ENCODE measurements at regions not wholly inside any gene's neighbourhood (a gene's known extent, or its start where the extent isn't known, plus 50 kb on each side); places are given as distances from the start of the nearest gene placed in this dataset.
"Not testable (repeated sequence)": the region's sequence is repeated elsewhere in the genome, so short reads cannot be mapped to it uniquely, and the experiment has no call there.

GRCh38 chr2:117618607-117619006 is 195.9 kb upstream of the DDX18 start:
- Histone ChIP-seq H3K27me3 (ENCODE audit: insufficient read depth, low read length) (no peaks in the 10 kb centered on the region), H3K4me1 (ENCODE audit: control insufficient read depth in 1 of 2, insufficient read depth in 2 of 2, low read length in 2 of 2) (no peaks in the 10 kb centered on the region), H3K9me2 (ENCODE audit: insufficient read depth) (no peaks in the 10 kb centered on the region), H3K27ac (ENCODE audit: low read depth, low read length) (no peak overlapping the region), H4K20me1 (ENCODE audit: insufficient read depth) (no peaks in the 10 kb centered on the region), H3K79me2 (ENCODE audit: insufficient read depth, low read length) (no peaks in the 10 kb centered on the region), H3K4me3 (replicated peaks in 1 of 2; ENCODE audit: low read depth in 1 of 2, low read length in 2 of 2) (no peak overlapping the region), H3K36me3 (ENCODE audit: control insufficient read depth in 1 of 2, insufficient read depth in 2 of 2, low read length in 2 of 2) (no peaks in the 10 kb centered on the region), H3K9me3 (ENCODE audit: control insufficient read depth in 1 of 2, insufficient read depth in 1 of 2, low read depth in 1 of 2, low read length in 2 of 2) (no peaks in the 10 kb centered on the region), H3K9ac (ENCODE audit: low read length) (no peak overlapping the region), H3K4me2 (ENCODE audit: low read length) (no peak overlapping the region), H2AFZ (ENCODE audit: low read depth, low read length, poor library complexity, severe bottlenecking) (no peak overlapping the region)
- DNase-seq (ENCODE audit: low read depth, low spot score) (no peak), ATAC-seq (no peak)
- CTCF ChIA-PET, result no interaction called here
- no TSS peak for BruUV-seq (replicated peaks)
- RAD21 ChIA-PET (ENCODE audit: low non-redundant PET in 1 of 2, low total read pairs in 2 of 2, uncharacterized antibody in 2 of 2, unreplicated experiment in 2 of 2), result no interaction called here
- POLR2A ChIA-PET, result no interaction called here
- TF ChIP-seq SIN3A (IDR thresholded peaks at IDR 0.05; ENCODE audit: low read depth) (no peak), ELF1 (IDR thresholded peaks at IDR 0.05; ENCODE audit: borderline replicate concordance, low read depth) (no peak), RAD21 (IDR thresholded peaks at IDR 0.05; ENCODE audit: low read depth) (no peak), CEBPB (IDR thresholded peaks at IDR 0.05; ENCODE audit: low read depth) (no peak)
- intact Hi-C loops (cut with micrococcal nuclease), result no loop called here

- Histone ChIP-seq H3K27ac (ENCODE audit: low read depth, low read length) (no peak overlapping the region), H3K79me2 (ENCODE audit: insufficient read depth, low read length) (no peaks in the 10 kb centered on the region), H2AFZ (ENCODE audit: low read depth, low read length, poor library complexity, severe bottlenecking) (no peak overlapping the region), H3K9me2 (ENCODE audit: insufficient read depth) (no peaks in the 10 kb centered on the region), H3K9me3 (ENCODE audit: control insufficient read depth in 1 of 2, insufficient read depth in 1 of 2, low read depth in 1 of 2, low read length in 2 of 2) (no peaks in the 10 kb centered on the region), H3K4me3 (replicated peaks in 1 of 2; ENCODE audit: low read depth in 1 of 2, low read length in 2 of 2) (no peak overlapping the region), H3K27me3 (ENCODE audit: insufficient read depth, low read length) (no peaks in the 10 kb centered on the region), H3K4me2 (ENCODE audit: low read length) (no peak overlapping the region), H4K20me1 (ENCODE audit: insufficient read depth) (no peaks in the 10 kb centered on the region), H3K9ac (ENCODE audit: low read length) (no peak overlapping the region), H3K4me1 (ENCODE audit: control insufficient read depth in 1 of 2, insufficient read depth in 2 of 2, low read length in 2 of 2) (no peaks in the 10 kb centered on the region), H3K36me3 (ENCODE audit: control insufficient read depth in 1 of 2, insufficient read depth in 2 of 2, low read length in 2 of 2) (no peaks in the 10 kb centered on the region)
- DNase-seq (ENCODE audit: low read depth, low spot score), result no peak
- ATAC-seq, result no peak
- ChIA-PET CTCF (no interaction called here), RAD21 (ENCODE audit: low non-redundant PET in 1 of 2, low total read pairs in 2 of 2, uncharacterized antibody in 2 of 2, unreplicated experiment in 2 of 2) (no interaction called here), POLR2A (no interaction called here)
- no TSS peak for BruUV-seq (replicated peaks)
- intact Hi-C loops (cut with micrococcal nuclease), result no loop called here
- no peak for TF ChIP-seq RAD21 (IDR thresholded peaks at IDR 0.05; ENCODE audit: low read depth)
- no peak for TF ChIP-seq SRF (IDR thresholded peaks at IDR 0.05; ENCODE audit: low read depth)
- TF ChIP-seq MAX (IDR thresholded peaks at IDR 0.05), result no peak
- no peak for TF ChIP-seq EGR1 (IDR thresholded peaks at IDR 0.05; ENCODE audit: low read depth)
- no peak for TF ChIP-seq ZNF274 (IDR thresholded peaks at IDR 0.05; ENCODE audit: low read depth, low read length)
Measured at GRCh38 chr2:117621326-117621725, 193.2 kb upstream of the DDX18 start.

DNA sequence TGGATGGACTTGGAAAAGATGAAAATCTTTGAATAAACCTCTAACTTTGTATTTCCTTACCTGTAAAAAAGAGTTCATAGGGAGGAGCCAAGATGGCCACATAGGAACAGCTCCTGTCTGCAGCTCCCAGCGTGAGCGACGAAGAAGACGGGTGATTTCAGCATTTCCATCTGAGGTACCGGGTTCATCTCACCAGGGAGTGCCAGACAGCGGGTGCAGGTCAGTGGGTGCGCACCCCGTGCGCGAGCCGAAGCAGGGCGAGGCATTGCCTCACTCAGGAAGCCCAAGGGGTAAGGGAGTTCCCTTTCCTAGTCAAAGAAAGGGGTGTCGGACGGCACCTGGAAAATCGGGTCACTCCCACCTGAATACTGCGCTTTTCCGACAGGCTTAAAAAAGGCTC is 191.3 kb upstream of the DDX18 start:
- not testable (repeated sequence) for ATAC-seq

More for the DNA sequence above, 191.3 kb upstream of the DDX18 start:
- RAD21 ChIA-PET (ENCODE audit: low non-redundant PET in 1 of 2, low total read pairs in 2 of 2, uncharacterized antibody in 2 of 2, unreplicated experiment in 2 of 2); BruUV-seq (replicated peaks); H3K27ac ChIP-seq (ENCODE audit: low read depth, low read length); H3K4me3 ChIP-seq (replicated peaks in 1 of 2; ENCODE audit: low read depth in 1 of 2, low read length in 2 of 2); H3K27me3 ChIP-seq (ENCODE audit: insufficient read depth, low read length); POLR2A ChIA-PET; H3K9me3 ChIP-seq (ENCODE audit: control insufficient read depth in 1 of 2, insufficient read depth in 1 of 2, low read depth in 1 of 2, low read length in 2 of 2); H3K9ac ChIP-seq (ENCODE audit: low read length); CTCF ChIA-PET; DNase-seq (ENCODE audit: low read depth, low spot score); H3K4me1 ChIP-seq (ENCODE audit: control insufficient read depth in 1 of 2, insufficient read depth in 2 of 2, low read length in 2 of 2); H4K20me1 ChIP-seq (ENCODE audit: insufficient read depth); intact Hi-C loops (cut with micrococcal nuclease); H3K79me2 ChIP-seq (ENCODE audit: insufficient read depth, low read length); H3K9me2 ChIP-seq (ENCODE audit: insufficient read depth); H2AFZ ChIP-seq (ENCODE audit: low read depth, low read length, poor library complexity, severe bottlenecking); H3K36me3 ChIP-seq (ENCODE audit: control insufficient read depth in 1 of 2, insufficient read depth in 2 of 2, low read length in 2 of 2); H3K4me2 ChIP-seq (ENCODE audit: low read length): not testable (repeated sequence)
